HG03378 (cell line): ENCODE measurements at regions not wholly inside any gene's neighbourhood (a gene's known extent, or its start where the extent isn't known, plus 50 kb on each side); places are given as distances from the start of the nearest gene placed in this dataset.
"Not testable (repeated sequence)": the region's sequence is repeated elsewhere in the genome, so short reads cannot be mapped to it uniquely, and the experiment has no call there.

Experiments used
- ATAC-seq: cut with Tn5 transposase; IDR thresholded peaks from one replicate; pipeline ENCODE4 v1.9.1; 2021; ENCODE audit warnings: mild to moderate bottlenecking, moderate library complexity; ENCODE audit not compliant: unreplicated experiment

DNA sequence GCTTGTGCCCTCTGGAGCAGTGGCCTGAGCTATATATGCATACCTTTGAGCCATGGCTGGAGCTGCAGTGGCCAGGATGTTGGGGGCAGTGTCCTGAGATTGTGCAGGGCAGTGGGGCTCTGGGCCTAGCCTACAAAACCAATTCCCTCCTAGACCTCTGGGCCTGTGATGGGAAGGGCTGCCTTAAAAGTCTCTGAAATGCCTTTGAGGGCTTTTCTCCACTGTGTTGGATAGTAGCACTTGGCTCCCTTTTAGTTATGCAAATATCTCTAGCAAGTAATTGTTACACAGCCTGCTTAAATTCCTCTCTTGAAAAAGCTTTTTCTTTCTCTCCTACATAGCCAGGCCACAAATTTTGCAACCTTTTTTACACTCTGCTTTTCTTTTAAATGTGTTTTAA is 426.4 kb downstream of the ACTR3B start:
- no peak for ATAC-seq

DNA sequence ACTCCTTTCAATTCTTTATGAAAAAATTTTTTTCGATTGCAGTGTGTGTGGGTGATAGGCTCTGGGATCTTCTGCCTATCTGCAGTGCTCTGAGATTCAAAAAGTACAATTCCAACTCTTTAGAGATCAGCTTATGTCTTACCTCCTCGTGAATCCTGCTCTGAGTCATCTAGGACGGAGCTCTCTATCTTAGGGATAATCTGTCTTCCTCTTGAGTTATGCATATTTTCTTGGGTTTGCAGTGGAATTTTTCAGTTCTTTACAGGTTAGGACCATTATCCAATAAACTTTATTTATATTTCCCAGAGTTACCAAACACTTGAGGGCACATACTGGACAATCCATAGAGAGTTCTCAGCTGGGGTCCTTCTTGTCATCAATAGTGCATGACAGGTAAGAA is 428.6 kb downstream of the ACTR3B start:
- ATAC-seq, result no peak

DNA sequence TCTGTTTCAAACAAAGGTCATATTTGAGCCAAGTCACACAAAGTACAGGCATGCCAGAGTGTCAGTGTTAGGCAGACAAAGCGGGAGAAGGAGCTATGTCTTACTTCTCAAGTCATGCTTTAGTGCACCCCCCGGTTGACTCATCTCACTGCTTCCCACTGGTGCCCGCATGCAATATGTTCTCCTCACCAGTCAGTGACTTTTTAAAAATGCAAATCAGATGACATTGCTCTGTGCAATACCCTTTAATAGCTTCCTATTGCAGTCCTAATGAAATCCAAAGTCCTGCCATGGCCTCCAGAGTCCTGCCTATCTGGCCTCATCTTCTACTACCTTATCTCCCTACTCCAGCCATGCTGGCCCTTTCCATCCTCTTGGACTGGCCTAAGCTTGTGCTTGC is 429.1 kb downstream of the ACTR3B start:
- peak; percentile 72 for ATAC-seq

GRCh38 chr7:153190452-153190851 is 430.9 kb downstream of the ACTR3B start:
- peak; percentile 58 for ATAC-seq

- ATAC-seq, result no peak
These were observed 431.4 kb downstream of the ACTR3B start for GRCh38 chr7:153190986-153191385.

- ATAC-seq, result no peak
These were observed 433.6 kb downstream of the ACTR3B start for GRCh38 chr7:153193144-153193595.

- no peak for ATAC-seq
These were observed 457.5 kb downstream of the ACTR3B start for GRCh38 chr7:153217032-153217431.

- ATAC-seq, result no peak
These were observed 465.3 kb downstream of the ACTR3B start for GRCh38 chr7:153224890-153225289.

GRCh38 chr7:153245136-153245535 is 485.6 kb downstream of the ACTR3B start:
- ATAC-seq, result not testable (repeated sequence)

DNA sequence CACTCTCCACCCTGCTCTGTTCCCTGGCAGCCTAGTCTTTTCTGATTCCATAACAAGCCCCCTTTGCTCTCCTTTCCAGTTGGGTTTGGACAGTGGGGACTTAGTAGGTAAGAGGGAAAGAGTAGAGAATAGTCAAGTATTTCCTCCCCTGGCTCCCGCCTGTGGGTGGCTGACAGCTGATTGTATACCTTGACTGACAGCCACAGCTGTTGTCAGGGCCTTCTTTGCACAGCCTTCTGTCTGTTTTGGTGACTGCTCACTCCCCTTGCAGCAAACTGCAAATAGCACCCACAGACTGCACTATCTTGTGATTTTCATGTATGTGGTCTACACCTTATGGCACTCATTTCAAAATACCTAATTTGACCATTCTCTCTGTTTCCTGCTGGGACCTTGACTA is 486.3 kb downstream of the ACTR3B start:
- no peak for ATAC-seq

- no peak for ATAC-seq
These were observed 488.4 kb downstream of the ACTR3B start for GRCh38 chr7:153247926-153248325.

DNA sequence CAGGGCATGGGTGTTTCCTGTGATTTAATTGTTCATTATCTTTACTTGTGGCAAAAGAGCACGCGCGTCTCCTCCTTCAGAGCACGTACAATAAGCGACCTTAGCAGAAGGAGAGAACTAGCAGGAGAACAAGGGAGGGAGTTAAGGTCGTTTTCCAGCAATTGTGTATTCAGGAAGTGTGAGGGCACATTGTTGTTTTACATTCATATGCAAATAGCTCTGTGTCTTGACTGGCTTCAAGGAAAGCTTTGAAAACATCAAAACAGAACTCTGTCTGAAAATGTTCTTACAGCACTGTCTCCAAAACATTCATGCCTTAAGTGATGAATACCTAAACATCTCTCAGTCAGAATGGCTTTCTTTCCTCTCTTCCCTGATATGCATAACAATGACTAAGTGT is 499.1 kb downstream of the ACTR3B start:
- no peak for ATAC-seq

GRCh38 chr7:153276394-153276793 is 516.8 kb downstream of the ACTR3B start:
- ATAC-seq, result no peak

GRCh38 chr7:153286763-153287162 is 527.2 kb downstream of the ACTR3B start:
- no peak for ATAC-seq

DNA sequence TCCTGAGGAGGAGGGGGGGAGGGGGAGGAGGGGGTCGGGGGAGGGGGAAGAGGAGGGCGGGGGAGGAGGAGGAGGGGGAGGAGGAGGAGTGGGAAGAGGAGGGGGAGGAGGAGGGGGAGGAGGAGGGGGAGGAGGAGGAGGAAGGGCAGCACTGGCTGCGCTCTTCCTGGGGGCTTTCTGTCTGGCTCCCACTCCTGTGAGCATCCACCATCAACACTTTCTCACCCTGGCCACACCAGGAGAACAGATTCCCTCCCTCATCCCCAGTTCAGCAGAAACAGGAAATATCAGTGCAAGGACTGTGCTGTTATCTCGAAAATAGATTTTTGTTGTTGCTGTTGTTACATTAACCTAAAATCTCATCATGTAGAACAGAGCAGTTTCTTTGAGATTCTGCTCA is 530.5 kb downstream of the ACTR3B start:
- no peak for ATAC-seq

DNA sequence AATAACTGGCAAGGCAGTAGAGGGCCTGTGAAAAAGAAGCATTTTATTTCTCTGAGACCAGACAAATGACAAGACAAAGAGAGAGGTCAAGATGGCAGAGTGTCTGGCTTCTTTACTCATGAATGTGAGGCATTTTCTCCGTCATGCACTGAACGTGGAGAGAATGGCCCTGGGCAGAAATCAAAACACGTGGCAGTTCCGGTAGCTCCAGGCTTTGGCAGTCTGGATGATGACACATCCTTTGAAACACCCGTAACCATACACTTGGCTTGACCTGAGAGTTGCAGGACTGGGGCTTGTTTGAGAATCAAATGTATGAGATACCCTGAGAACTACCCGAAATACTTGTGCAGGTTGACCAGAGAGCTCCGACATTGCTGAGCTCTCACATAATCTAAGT is 537.6 kb downstream of the ACTR3B start:
- ATAC-seq, result no peak

GRCh38 chr7:153301936-153302335 is 542.4 kb downstream of the ACTR3B start:
- no peak for ATAC-seq

DNA sequence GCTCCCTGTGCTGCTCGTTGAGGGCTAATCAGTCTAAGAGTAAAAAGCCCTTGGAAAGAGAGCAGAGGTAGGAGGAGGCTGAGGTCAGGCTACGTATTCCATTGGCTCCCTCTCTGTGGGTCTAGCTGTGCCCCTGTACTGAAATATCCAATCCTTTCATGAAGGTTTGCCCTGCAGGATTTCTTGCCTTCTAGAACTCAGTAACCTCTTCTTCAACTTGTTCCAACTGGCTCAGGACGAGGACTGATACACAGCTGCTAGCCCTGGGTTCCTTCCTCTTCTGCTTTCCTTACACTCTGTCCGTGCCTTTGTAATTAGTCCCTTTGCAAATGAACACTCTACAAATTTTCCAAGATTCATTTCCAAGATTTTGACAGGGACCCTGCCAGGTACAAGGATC is 560.5 kb downstream of the ACTR3B start:
- no peak for ATAC-seq

- no peak for ATAC-seq
These were observed 561.1 kb downstream of the ACTR3B start for GRCh38 chr7:153320681-153321080.

DNA sequence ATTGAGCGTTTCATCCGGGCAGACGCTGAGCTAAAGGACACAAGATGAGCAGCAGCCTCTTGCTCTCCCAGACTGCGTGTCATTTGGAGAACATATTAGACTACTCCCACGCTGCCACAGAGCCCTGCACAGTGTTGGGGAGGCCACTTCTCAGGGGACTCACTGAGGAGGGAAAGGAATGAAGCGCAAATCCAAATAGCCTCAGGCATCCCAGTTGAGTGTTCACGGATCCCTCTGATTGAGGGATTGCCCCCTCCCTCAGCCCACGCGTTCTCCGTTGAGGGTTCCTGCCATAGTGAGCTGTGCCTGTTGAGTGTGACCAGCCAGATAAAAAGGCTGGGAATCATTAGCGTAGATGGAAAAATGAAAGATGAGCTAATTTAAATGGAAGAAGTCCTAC is 563.4 kb downstream of the ACTR3B start:
- ATAC-seq, result no peak

- no peak for ATAC-seq
These were observed 564.5 kb downstream of the ACTR3B start for GRCh38 chr7:153324094-153324493.

DNA sequence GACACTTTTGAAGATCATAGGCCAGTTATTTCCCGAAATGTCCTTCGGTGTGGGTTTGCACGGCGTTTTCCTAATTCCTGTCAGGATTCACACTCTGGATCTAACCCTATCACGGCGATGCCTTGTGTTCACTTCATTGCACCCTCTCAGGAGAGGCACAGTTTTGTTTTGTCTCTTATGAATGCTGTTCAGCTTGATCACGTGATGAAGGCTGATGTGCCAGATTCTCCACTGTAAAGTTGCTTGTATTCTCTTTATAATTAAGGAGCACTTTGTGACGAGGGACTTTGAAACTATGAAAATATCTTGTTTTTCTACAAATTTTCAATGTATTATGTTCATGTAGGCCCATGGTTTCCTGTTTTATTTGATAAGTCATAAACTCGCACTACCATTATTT is 568.1 kb downstream of the ACTR3B start:
- ATAC-seq, result no peak

DNA sequence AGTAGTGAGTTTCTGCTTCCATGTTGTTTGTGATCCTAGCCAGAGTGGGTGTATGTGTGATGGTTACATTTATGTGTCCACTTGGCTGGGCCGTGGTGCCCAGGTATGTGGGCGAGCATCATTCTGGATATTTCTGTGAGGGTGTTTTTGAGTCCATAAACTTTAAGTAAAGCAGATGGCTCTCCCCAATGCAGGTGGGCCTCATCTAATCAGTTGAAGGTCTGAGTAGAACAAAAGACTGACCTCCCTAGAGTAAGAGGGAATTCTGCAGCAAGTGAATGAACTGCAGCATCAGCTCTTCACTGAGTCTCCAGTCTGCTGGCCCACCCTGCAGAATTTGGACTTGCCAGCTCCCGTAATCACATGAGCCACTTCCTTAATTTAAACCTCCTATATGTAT is 571.9 kb downstream of the ACTR3B start:
- no peak for ATAC-seq

- no peak for ATAC-seq
These were observed 594.5 kb downstream of the ACTR3B start for GRCh38 chr7:153354071-153354470.
